Forelimb muscle (tissue), 1 donor: ENCODE measurements at regions not wholly inside any gene's neighbourhood (a gene's known extent, or its start where the extent isn't known, plus 50 kb on each side); places are given as distances from the start of the nearest gene placed in this dataset.
A peak's percentile ranks its signal among the peaks of the same experiment; 100 is the strongest.
"Not testable (repeated sequence)": the region's sequence is repeated elsewhere in the genome, so short reads cannot be mapped to it uniquely, and the experiment has no call there.

Experiments used
- DNase-seq: peaks from one replicate; pipeline ENCODE4 v3.0.0-alpha.2; 2013; ENCODE audit warnings: low read depth

DNA sequence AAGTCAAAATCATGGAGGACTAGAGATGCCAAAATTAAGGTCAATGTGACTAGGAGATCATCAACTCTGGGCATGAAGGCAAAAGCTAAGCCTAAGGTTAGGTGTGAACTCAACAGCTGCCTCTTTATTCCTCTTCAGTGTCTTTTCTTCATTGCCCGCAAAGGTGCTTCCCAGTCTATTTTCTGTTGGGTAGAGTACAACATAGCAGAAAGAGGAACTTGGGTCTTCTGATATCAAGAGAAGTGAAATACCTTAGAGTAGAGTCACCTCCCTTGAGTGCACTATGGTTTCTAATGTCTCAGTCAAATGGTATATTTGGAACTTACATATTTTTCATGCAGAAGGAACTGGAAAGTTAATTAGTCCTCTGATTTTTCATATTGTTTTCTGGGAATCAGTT lies 122.5 kb upstream of the GRIN3A start:
- DNase-seq = no peak

DNA sequence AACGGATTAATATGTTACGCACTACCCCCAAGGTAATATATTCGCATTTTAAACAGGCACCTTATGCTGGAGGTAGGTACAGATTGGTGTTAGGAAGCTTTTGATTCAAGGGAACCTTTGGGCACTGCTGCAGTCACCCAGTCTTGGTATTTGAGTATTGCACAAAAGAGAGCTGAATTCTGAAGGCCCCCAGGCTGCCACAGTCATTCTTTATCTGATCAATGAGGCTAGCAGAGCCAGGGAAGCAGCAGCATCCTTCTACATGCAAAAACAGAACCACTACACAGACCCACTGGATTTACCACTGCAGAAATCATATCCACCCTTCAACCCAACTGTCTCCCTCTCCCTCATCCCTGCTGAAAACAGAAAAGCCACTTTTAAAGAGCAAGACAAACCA lies 121.2 kb upstream of the GRIN3A start:
- DNase-seq = no peak

GRCh38 chr9:101858026-101858425 lies 119.6 kb upstream of the GRIN3A start:
- no peak for DNase-seq

DNA sequence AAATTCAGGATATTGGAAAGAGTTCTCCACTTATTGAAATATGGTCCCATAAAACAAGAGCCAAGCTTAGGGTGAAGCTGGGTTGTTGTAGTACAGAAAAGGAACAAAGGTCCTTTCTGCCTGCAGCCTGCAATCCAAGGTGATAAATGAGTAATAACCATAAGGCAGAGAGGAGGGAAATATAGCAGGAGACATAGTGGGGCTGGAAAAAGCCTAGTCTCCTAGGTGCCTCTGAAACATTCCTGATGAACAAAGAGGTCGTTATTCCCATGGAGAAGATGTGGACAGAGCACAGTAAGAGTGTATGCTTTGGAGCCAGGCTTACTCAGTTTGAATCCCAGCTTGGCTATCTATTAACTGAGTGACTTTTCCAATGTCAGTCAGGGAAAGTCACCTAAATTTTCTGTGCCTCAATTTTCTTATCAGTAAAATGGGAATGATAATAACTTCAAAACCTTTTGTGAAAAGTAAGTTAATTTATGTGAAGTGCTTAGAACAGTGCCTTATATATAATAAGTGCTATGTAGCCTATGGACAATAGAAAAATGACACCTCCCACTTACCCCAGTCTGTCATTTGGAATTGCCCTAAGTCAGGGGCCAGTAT lies 110.8 kb upstream of the GRIN3A start:
- DNase-seq = no peak

- peak; percentile 29 for DNase-seq
Measured at GRCh38 chr9:101848485-101848919, 110.1 kb upstream of the GRIN3A start.

DNA sequence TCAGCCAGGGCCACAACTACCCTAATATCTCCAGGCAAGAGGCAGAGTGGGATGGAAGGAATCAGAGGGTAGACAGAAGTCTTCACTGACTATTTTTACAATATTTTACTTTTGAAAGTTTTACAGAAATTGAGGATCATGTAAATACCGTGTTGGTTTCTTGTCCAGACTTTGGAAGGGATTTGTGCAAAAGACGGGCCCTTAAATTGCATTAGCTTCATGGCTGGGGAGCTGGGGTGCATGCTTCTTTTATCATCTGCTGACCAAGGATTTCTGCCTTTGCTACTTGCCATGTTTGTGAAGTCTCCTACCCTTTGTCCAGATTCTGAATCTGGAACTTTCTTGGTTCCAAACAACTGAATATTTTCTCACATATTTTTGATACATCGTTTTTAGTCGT lies 107.7 kb upstream of the GRIN3A start:
- no peak for DNase-seq

- DNase-seq = no peak
Measured at GRCh38 chr9:101840694-101841188, 102.3 kb upstream of the GRIN3A start.

GRCh38 chr9:101838988-101839387 lies 100.5 kb upstream of the GRIN3A start:
- not testable (repeated sequence) for DNase-seq

DNA sequence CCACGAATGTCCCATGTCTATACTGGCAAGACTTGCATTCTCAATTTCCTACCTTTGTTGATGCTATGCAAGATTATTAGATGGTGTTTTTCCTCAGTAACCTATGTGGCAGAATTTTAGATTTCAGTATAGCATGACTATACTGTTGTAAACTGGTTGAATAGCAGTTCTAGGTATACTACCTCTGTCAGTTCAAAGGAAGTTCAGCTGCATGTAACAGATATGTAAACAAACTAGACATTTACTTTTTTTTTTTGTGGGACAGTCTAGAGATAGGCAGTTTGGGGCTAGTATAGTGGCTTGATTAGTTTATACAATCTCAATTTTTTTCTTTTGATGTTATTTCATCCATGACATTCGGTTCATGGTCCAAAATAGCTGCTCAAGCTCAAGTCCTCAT lies 97.6 kb upstream of the GRIN3A start:
- DNase-seq = no peak

- no peak for DNase-seq
Measured at GRCh38 chr9:101832486-101832885, 94.0 kb upstream of the GRIN3A start.

DNA sequence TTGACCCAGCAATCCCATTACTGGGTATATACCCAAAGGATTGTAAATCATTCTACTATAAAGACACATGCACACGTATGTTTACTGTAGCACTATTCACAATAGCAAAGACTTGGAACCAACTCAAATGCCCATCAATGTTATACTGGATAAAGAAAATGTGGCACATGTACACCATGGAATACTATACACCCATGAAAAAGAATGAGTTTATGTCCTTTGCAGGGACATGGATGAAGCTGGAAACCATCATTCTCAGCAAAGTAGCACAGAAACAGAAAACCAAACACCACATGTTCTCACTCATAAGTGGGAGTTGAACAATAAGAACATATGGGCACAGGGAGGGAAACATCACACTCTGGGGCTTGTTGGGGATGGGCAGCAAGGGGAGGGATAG lies 83.0 kb upstream of the GRIN3A start:
- DNase-seq = not testable (repeated sequence)

DNA sequence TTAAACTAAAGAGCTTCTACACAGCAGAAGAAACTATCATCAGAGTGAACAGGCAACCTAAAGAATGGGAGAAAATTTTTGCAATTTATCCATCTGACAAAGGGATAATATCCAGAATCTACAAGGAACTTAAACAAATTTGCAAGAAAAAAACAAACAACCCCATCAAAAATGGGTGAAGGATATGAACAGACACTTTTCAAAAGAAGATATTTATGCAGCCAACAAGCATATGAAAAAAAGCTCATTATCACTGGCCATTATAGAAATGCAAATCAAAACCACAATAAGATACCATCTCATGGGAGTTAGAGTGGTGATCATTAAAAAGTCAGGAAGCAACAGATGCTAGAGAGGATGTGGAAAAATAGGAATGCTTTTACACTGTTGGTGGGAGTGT lies 82.5 kb upstream of the GRIN3A start:
- not testable (repeated sequence) for DNase-seq

DNA sequence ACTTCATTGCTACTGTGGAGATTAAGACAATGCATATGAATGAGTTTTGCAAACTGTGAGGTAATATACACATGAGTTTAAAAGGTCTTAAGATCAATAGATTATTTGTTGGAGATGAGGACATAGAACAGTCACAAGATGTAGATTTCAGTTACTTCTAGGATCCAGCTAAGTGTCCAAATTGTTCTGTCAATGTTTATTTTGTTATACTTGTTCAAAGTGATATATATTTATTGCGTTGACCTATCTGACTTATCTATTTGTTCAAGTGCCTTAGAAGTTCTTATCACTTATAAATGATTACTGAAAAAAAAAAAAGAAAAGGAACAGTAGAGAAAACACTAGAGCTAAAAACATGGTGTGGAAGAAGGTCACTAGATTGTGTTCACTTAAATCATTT lies 75.6 kb upstream of the GRIN3A start:
- no peak for DNase-seq

- DNase-seq = not testable (repeated sequence)
Measured at GRCh38 chr9:101807879-101808278, 69.4 kb upstream of the GRIN3A start.

GRCh38 chr9:101796044-101796443 lies 57.6 kb upstream of the GRIN3A start:
- DNase-seq = no peak

DNA sequence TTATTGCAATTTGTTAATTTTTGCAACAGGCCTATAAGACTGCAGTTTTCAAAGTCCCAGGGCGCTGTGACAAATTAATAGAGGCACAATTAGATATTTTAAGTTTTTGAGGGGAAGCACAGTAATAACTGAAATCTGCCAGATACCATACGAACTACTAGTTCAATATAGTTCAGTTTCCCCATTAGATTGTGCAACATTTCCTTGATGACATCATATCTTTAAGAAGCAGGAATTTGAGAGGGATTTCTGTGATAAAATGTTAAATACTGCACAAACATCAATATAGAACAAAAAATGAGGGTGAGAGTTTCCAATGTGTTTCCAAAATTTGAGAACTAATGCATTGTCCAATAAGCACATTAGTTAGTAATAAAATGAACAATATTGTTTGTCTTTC lies 56.7 kb upstream of the GRIN3A start:
- no peak for DNase-seq

GRCh38 chr9:101792475-101792874 lies 54.0 kb upstream of the GRIN3A start:
- DNase-seq = no peak

- DNase-seq = peak; percentile 5
Measured at GRCh38 chr9:101791938-101792337, 53.5 kb upstream of the GRIN3A start.

GRCh38 chr9:101791533-101791932 lies 53.1 kb upstream of the GRIN3A start:
- no peak for DNase-seq
